GM12878 (cell line): ENCODE measurements at regions not wholly inside any gene's neighbourhood (a gene's known extent, or its start where the extent isn't known, plus 50 kb on each side); places are given as distances from the start of the nearest gene placed in this dataset.

Experiments
- ATAC-seq: fragments of 200-7000 bp; cut with Tn5 transposase; 3 replicates; pipeline ENCODE4 v1.9.1; 2020; ENCODE audit warnings: mild to moderate bottlenecking, moderate library complexity
- BruUV-seq: library from RNA; stranded (reverse); fragments of 400-500 nt; replicated peaks from 2 replicates; lab custom pipeline; 2021; lab: Mats Ljungman, UMichigan
- CTCF ChIA-PET: fragments of 300-600 bp; sonication (Branson Sonifier 250); formaldehyde crosslinking; extraction: SDS; loops from one replicate; lab custom pipeline; 2021; ENCODE audit warnings: inconsistent platforms; lab: Yijun Ruan, JAX
- POLR2A ChIA-PET: fragments of 350-600 bp; formaldehyde crosslinking; extraction: SDS; loops from one replicate; lab custom pipeline; 2021; ENCODE audit warnings: inconsistent platforms; lab: Charles Lee
- RAD21 ChIA-PET: fragments of 300-600 bp; sonication (Branson Sonifier 250); formaldehyde crosslinking; loops from one replicate; lab custom pipeline; 2023; ENCODE audit warnings: antibody characterized with exemption; ENCODE audit not compliant: unreplicated experiment; lab: Charles Lee
- SMC1A ChIA-PET: fragments of 300-600 bp; sonication (Branson Sonifier 250); formaldehyde crosslinking; loops from one replicate; lab custom pipeline; 2023; ENCODE audit not compliant: unreplicated experiment, uncharacterized antibody; lab: Charles Lee
- DNase-seq: peaks from one replicate; pipeline ENCODE4 v3.0.0-alpha.2; 2011; ENCODE audit warnings: low read depth, low spot score
- FAIRE-seq: peaks from 3 replicates; lab custom pipeline; 2011; peaks lifted over from hg19 to GRCh38; lab: Jason Lieb, UNC
- H2AFZ ChIP-seq: 2 replicates; pipeline ENCODE4 v1.6.0; 2011; ENCODE audit warnings: low read depth, low read length, control low read depth; ENCODE audit not compliant: control insufficient read depth
- H3K27ac ChIP-seq: 2 replicates; pipeline ENCODE4 v1.5.1; 2011; ENCODE audit warnings: control low read depth; ENCODE audit not compliant: control insufficient read depth, insufficient read depth
- H3K27me3 ChIP-seq, 2 experiments: replicated peaks in 1 of 2; 2 replicates each; pipeline versions ENCODE4 v1.6.0 to v1.6.1; 2011; ENCODE audit warnings: low read length in 1 of 2; ENCODE audit not compliant: control insufficient read depth in 2 of 2, insufficient read depth in 2 of 2
- H3K36me3 ChIP-seq, 2 experiments: 2 replicates each; pipeline ENCODE4 v1.5.1; 2011; ENCODE audit warnings: low read length in 1 of 2; ENCODE audit not compliant: control insufficient read depth in 2 of 2, insufficient read depth in 2 of 2
- H3K4me1 ChIP-seq: 2 replicates; pipeline ENCODE4 v1.6.1; 2011; ENCODE audit warnings: mild to moderate bottlenecking, low read length, moderate library complexity, mixed read lengths; ENCODE audit not compliant: control insufficient read depth, insufficient read depth
- H3K4me2 ChIP-seq: 2 replicates; pipeline ENCODE4 v1.6.0; 2011; ENCODE audit warnings: control low read depth; ENCODE audit not compliant: control insufficient read depth, insufficient read depth
- H3K4me3 ChIP-seq: fragments of 200-600 bp; sonication (generic); 2 replicates; pipeline ENCODE4 v1.5.1; 2016
- H3K79me2 ChIP-seq: 2 replicates; pipeline ENCODE4 v1.6.0; 2011; ENCODE audit warnings: low read length; ENCODE audit not compliant: control insufficient read depth, insufficient read depth
- H3K9ac ChIP-seq: 2 replicates; pipeline ENCODE4 v1.8.0; 2011; ENCODE audit warnings: low read length, control low read depth, mixed read lengths; ENCODE audit not compliant: control insufficient read depth, insufficient read depth
- H3K9me3 ChIP-seq: replicated peaks from 3 replicates; pipeline ENCODE4 v1.5.1; 2011; ENCODE audit warnings: mild to moderate bottlenecking, low read length; ENCODE audit not compliant: control insufficient read depth, insufficient read depth
- H4K20me1 ChIP-seq: 2 replicates; pipeline ENCODE4 v1.6.0; 2011; ENCODE audit not compliant: control insufficient read depth, insufficient read depth
- ATF7 ChIP-seq: fragments of 450-650 bp; IDR thresholded peaks from 2 replicates; pipeline ENCODE4 v1.6.1; 2016; ENCODE audit warnings: low read depth, mild to moderate bottlenecking
- CBFB ChIP-seq: IDR thresholded peaks from 2 replicates; pipeline ENCODE4 v1.6.1; 2016; ENCODE audit warnings: antibody characterized with exemption, low read depth
- CBX5 ChIP-seq: sonication (generic); IDR thresholded peaks from 2 replicates; pipeline ENCODE4 v1.6.1; 2016; ENCODE audit warnings: low read depth, moderate library complexity, mild to moderate bottlenecking, inconsistent platforms
- ESRRA ChIP-seq: IDR thresholded peaks from 2 replicates; pipeline ENCODE4 v1.6.1; 2012; ENCODE audit warnings: mild to moderate bottlenecking, low read length, improper control_type of control experiment
- FOXK2 ChIP-seq: fragments of 450-650 bp; IDR thresholded peaks from 2 replicates; pipeline ENCODE4 v1.6.1; 2017; ENCODE audit warnings: mild to moderate bottlenecking, moderate library complexity
- NR2F1 ChIP-seq: fragments of 450-650 bp; conservative IDR thresholded peaks from 2 replicates; pipeline ENCODE4 v1.6.1; 2017; ENCODE audit warnings: mild to moderate bottlenecking
- NRF1 ChIP-seq: conservative IDR thresholded peaks from 2 replicates; pipeline ENCODE4 v1.6.1; 2011; ENCODE audit warnings: mild to moderate bottlenecking, low read depth, low read length, improper control_type of control experiment
- PML ChIP-seq: IDR thresholded peaks from 2 replicates; pipeline ENCODE4 v1.6.1; 2012; ENCODE audit warnings: low read length, inconsistent platforms
- RCOR1 ChIP-seq: conservative IDR thresholded peaks from 2 replicates; pipeline ENCODE4 v1.6.1; 2012; ENCODE audit warnings: low read depth, low read length, improper control_type of control experiment
- SMARCA5 ChIP-seq: fragments of 450-650 bp; IDR thresholded peaks from 2 replicates; pipeline ENCODE4 v1.6.1; 2017; ENCODE audit warnings: mild to moderate bottlenecking
- SPI1 ChIP-seq: IDR thresholded peaks from 2 replicates; pipeline ENCODE4 v1.6.1; 2011; ENCODE audit warnings: low read depth, mild to moderate bottlenecking, low read length, moderate library complexity, borderline replicate concordance; ENCODE audit not compliant: insufficient read depth
- STAT1 ChIP-seq: fragments of 450-650 bp; conservative IDR thresholded peaks from 2 replicates; pipeline ENCODE4 v1.6.1; 2014; ENCODE audit warnings: antibody characterized with exemption, mild to moderate bottlenecking
- SUZ12 ChIP-seq: fragments of 200-600 bp; sonication (generic); IDR thresholded peaks from one replicate; pipeline ENCODE4 v1.6.1; 2018; ENCODE audit warnings: antibody characterized with exemption, mild to moderate bottlenecking; ENCODE audit not compliant: unreplicated experiment
- TAF1 ChIP-seq: IDR thresholded peaks from 2 replicates; pipeline ENCODE4 v1.6.1; 2011; ENCODE audit warnings: mild to moderate bottlenecking, low read depth, low read length, borderline replicate concordance
- YBX1 ChIP-seq: fragments of 450-650 bp; IDR thresholded peaks from 2 replicates; pipeline ENCODE4 v1.6.1; 2016; ENCODE audit warnings: antibody characterized with exemption
- WGBS: methylation state at CpG from one replicate; pipeline ENCODE4 v1.1.6; 2016; ENCODE audit warnings: low lambda C conversion rate; ENCODE audit not compliant: insufficient replicate concordance, insufficient coverage; ENCODE audit errors: missing lambda C conversion rate; 5-methylcytosine and 5-hydroxymethylcytosine counted together
- in situ Hi-C: fragments of 300-500 bp; cut with MboI; formaldehyde crosslinking; loops from 9 replicates; pipeline ENCODE4 v1.14.3; 2018; ENCODE audit warnings: mixed read lengths
- intact Hi-C: fragments of 100-400 bp; cut with micrococcal nuclease; formaldehyde crosslinking; loops from one replicate; pipeline ENCODE4 v1.14.2; 2022; ENCODE audit not compliant: unreplicated experiment
- TF ChIP-seq, protein P1 (sequence below): fragments of 450-650 bp; IDR thresholded peaks from 2 replicates; pipeline ENCODE4 v1.6.1; 2014; ENCODE audit warnings: mild to moderate bottlenecking
- TF ChIP-seq, protein P2 (sequence below): fragments of 450-650 bp; conservative IDR thresholded peaks from 2 replicates; pipeline ENCODE4 v1.6.1; 2017; ENCODE audit warnings: mild to moderate bottlenecking, moderate library complexity
- TF ChIP-seq, protein P3 (sequence below): fragments of 450-650 bp; IDR thresholded peaks from 2 replicates; pipeline ENCODE4 v1.6.1; 2017; ENCODE audit warnings: borderline replicate concordance
- TF ChIP-seq, protein P4 (sequence below): fragments of 450-650 bp; formaldehyde crosslinking; IDR thresholded peaks from 2 replicates; pipeline ENCODE4 v1.4.0; 2022; ENCODE audit warnings: mild to moderate bottlenecking, moderate library complexity

DNA sequence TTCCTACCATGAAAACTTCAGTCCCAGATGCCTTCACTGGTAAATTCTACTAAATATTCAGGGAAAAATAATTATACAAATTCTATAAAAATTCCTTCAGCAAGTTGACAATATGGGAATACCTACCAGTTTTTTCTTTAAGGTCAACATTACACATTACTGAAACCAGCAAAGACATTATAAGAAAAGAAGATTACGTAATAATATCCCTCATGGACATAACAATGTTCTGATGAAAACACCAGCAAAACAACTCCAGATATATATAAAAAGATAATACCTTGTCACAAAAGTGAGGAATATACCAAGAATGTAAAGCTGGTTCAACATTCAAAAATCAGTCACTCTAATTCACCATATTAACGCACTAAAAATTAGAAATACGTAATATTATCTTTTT lies 507.9 kb downstream of the DMRTA1 start:
- no peak overlapping the region for H3K4me3 ChIP-seq
- intact Hi-C loops (no loop called here), in situ Hi-C loops (no loop called here)
- RAD21 ChIA-PET: interaction anchor here (0.8 kb wide), 1 partner anchor 32 kb away, joined by 3 read pairs; no protein-coding TSS in a partner anchor
- POLR2A ChIA-PET: no interaction called here
- no peak for TF ChIP-seq STAT1
- no peak for TF ChIP-seq PML
- TF ChIP-seq, protein P1, sequence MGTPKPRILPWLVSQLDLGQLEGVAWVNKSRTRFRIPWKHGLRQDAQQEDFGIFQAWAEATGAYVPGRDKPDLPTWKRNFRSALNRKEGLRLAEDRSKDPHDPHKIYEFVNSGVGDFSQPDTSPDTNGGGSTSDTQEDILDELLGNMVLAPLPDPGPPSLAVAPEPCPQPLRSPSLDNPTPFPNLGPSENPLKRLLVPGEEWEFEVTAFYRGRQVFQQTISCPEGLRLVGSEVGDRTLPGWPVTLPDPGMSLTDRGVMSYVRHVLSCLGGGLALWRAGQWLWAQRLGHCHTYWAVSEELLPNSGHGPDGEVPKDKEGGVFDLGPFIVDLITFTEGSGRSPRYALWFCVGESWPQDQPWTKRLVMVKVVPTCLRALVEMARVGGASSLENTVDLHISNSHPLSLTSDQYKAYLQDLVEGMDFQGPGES: no peak
- no peak for TF ChIP-seq SPI1
- no peak for TF ChIP-seq CBX5
- no peak for TF ChIP-seq RCOR1
- no peak for TF ChIP-seq YBX1
- TF ChIP-seq, protein P2, sequence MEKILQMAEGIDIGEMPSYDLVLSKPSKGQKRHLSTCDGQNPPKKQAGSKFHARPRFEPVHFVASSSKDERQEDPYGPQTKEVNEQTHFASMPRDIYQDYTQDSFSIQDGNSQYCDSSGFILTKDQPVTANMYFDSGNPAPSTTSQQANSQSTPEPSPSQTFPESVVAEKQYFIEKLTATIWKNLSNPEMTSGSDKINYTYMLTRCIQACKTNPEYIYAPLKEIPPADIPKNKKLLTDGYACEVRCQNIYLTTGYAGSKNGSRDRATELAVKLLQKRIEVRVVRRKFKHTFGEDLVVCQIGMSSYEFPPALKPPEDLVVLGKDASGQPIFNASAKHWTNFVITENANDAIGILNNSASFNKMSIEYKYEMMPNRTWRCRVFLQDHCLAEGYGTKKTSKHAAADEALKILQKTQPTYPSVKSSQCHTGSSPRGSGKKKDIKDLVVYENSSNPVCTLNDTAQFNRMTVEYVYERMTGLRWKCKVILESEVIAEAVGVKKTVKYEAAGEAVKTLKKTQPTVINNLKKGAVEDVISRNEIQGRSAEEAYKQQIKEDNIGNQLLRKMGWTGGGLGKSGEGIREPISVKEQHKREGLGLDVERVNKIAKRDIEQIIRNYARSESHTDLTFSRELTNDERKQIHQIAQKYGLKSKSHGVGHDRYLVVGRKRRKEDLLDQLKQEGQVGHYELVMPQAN: no peak
- TF ChIP-seq FOXK2: no peak
- TF ChIP-seq NR2F1: no peak
- TF ChIP-seq ATF7: no peak
- TF ChIP-seq, protein P3, sequence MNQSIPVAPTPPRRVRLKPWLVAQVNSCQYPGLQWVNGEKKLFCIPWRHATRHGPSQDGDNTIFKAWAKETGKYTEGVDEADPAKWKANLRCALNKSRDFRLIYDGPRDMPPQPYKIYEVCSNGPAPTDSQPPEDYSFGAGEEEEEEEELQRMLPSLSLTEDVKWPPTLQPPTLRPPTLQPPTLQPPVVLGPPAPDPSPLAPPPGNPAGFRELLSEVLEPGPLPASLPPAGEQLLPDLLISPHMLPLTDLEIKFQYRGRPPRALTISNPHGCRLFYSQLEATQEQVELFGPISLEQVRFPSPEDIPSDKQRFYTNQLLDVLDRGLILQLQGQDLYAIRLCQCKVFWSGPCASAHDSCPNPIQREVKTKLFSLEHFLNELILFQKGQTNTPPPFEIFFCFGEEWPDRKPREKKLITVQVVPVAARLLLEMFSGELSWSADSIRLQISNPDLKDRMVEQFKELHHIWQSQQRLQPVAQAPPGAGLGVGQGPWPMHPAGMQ: no peak
- no peak for TF ChIP-seq SMARCA5
- TF ChIP-seq ESRRA: no peak
- TF ChIP-seq CBFB: no peak
- no peak for TF ChIP-seq SUZ12
- TF ChIP-seq TAF1: no peak
- no peak for TF ChIP-seq NRF1
- TF ChIP-seq, protein P4, sequence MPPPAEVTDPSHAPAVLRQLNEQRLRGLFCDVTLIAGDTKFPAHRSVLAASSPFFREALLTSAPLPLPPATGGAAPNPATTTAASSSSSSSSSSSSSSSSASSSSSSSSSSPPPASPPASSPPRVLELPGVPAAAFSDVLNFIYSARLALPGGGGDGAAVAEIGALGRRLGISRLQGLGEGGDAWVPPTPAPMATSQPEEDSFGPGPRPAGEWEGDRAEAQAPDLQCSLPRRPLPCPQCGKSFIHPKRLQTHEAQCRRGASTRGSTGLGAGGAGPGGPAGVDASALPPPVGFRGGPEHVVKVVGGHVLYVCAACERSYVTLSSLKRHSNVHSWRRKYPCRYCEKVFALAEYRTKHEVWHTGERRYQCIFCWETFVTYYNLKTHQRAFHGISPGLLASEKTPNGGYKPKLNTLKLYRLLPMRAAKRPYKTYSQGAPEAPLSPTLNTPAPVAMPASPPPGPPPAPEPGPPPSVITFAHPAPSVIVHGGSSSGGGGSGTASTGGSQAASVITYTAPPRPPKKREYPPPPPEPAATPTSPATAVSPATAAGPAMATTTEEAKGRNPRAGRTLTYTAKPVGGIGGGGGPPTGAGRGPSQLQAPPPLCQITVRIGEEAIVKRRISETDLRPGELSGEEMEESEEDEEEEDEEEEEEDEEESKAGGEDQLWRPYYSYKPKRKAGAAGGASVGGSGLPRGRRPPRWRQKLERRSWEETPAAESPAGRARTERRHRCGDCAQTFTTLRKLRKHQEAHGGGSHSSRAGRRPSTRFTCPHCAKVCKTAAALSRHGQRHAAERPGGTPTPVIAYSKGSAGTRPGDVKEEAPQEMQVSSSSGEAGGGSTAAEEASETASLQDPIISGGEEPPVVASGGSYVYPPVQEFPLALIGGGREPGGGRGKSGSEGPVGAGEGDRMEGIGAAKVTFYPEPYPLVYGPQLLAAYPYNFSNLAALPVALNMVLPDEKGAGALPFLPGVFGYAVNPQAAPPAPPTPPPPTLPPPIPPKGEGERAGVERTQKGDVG (CRISPR knock-in tag): no peak
- WGBS: 34% methylated on average over 3 of the region's 3 CpGs
- ATAC-seq (no peak), DNase-seq (no peak), FAIRE-seq (no peak)
- no peak overlapping the region for H3K27ac ChIP-seq
- SMC1A ChIA-PET: interaction anchor here (0.8 to 1.6 kb wide), 3 partner anchors 10 to 41 kb away, joined by 3 read pairs; no protein-coding TSS in a partner anchor
- no TSS peak for BruUV-seq
- H2AFZ ChIP-seq: no peak overlapping the region
- H3K36me3 ChIP-seq: no peaks in the 10 kb centered on the region
- CTCF ChIA-PET: interaction anchor here (2.2 kb wide), 1 partner anchor 19 kb away, joined by 6 read pairs; no protein-coding TSS in a partner anchor
- H3K4me1 ChIP-seq: no peaks in the 10 kb centered on the region
- no peak overlapping the region for H3K9ac ChIP-seq
- no peaks in the 10 kb centered on the region for H3K79me2 ChIP-seq
- H4K20me1 ChIP-seq: no peaks in the 10 kb centered on the region
- H3K9me3 ChIP-seq: no peaks in the 10 kb centered on the region
- no peaks in the 10 kb centered on the region for H3K27me3 ChIP-seq
- H3K4me2 ChIP-seq: no peak overlapping the region
